ENCODE measurements at regions not wholly inside any gene's neighbourhood (a gene's known extent, or its start where the extent isn't known, plus 50 kb on each side); places are given as distances from the start of the nearest gene placed in this dataset.

DNA sequence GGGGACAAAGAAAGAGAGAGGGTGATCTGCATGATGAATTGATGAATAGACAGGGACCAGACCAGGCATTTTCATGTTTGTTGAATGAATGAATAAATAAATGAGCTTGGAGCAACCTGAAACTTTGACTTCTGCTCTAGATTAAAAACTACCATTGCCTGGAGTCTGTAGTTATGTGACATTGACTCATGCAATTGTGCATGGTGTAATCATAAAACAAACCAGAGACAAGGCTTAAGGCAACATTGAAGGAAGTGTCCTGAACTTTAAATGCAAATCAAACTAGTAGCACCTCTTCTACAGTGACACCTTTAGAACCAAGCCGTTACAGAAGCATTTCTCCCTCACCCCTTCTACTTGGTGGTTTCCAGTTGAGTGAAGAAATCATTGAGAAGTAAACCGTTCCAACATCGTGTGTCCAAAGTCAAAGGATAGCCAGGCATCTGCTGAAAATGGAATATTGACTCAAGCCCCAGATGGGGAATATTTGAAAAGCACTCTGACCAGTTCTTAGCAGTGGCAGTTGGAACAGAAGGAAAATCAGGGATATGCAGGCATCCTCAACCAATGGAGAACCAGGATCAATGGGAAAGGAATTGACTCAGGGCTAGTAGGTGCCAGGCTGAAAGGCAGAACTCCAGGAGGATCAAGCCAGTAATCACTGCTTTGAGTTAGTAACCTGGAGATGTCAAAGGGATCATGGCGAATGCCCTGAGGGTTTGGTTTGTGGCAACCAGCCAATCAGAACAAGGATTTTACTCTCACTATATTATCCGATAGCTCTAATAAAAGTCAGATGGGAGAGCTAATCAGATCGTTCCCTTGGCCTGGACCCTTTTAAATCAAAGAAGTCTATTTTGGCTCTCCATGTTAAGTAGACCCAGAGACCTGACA, 171.2 kb upstream of the TSHZ2 start:
- TF ChIP-seq, protein P1, sequence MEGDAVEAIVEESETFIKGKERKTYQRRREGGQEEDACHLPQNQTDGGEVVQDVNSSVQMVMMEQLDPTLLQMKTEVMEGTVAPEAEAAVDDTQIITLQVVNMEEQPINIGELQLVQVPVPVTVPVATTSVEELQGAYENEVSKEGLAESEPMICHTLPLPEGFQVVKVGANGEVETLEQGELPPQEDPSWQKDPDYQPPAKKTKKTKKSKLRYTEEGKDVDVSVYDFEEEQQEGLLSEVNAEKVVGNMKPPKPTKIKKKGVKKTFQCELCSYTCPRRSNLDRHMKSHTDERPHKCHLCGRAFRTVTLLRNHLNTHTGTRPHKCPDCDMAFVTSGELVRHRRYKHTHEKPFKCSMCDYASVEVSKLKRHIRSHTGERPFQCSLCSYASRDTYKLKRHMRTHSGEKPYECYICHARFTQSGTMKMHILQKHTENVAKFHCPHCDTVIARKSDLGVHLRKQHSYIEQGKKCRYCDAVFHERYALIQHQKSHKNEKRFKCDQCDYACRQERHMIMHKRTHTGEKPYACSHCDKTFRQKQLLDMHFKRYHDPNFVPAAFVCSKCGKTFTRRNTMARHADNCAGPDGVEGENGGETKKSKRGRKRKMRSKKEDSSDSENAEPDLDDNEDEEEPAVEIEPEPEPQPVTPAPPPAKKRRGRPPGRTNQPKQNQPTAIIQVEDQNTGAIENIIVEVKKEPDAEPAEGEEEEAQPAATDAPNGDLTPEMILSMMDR (IDR thresholded peaks at IDR 0.05) = no peak
- TF ChIP-seq EZH2 (IDR thresholded peaks at IDR 0.05; ENCODE audit: borderline replicate concordance, insufficient read depth, low read depth, low read length, poor library complexity, severe bottlenecking) = no peak
